DND-41 (cell line): ENCODE measurements at regions not wholly inside any gene's neighbourhood (a gene's known extent, or its start where the extent isn't known, plus 50 kb on each side); places are given as distances from the start of the nearest gene placed in this dataset.

Source experiments
- ATAC-seq: fragments of 200-7000 bp; cut with Tn5 transposase; 3 replicates; pipeline ENCODE4 v1.9.1; 2021; ENCODE audit warnings: low read depth; ENCODE audit not compliant: insufficient read depth
- DNase-seq: peaks from one replicate; pipeline ENCODE4 v3.0.0-alpha.2; 2020
- H2AFZ ChIP-seq: 2 replicates; pipeline ENCODE4 v1.6.0; 2012; ENCODE audit warnings: low read depth, low read length
- H3K27ac ChIP-seq: 2 replicates; pipeline ENCODE4 v1.5.1; 2012; ENCODE audit warnings: low read length, inconsistent platforms
- H3K27me3 ChIP-seq: fragments of 200-600 bp; sonication (generic); 2 replicates; pipeline ENCODE4 v1.6.0; 2012; ENCODE audit warnings: low read length, mild to moderate bottlenecking, inconsistent platforms; ENCODE audit not compliant: insufficient read depth, poor library complexity
- H3K36me3 ChIP-seq: 2 replicates; pipeline ENCODE4 v1.5.1; 2012; ENCODE audit warnings: low read length, inconsistent platforms; ENCODE audit not compliant: insufficient read depth
- H3K4me1 ChIP-seq: 2 replicates; pipeline ENCODE4 v1.5.1; 2012; ENCODE audit warnings: mild to moderate bottlenecking, low read length; ENCODE audit not compliant: insufficient read depth
- H3K4me2 ChIP-seq: 2 replicates; pipeline ENCODE4 v1.6.0; 2012; ENCODE audit warnings: mild to moderate bottlenecking, moderate library complexity, low read length, inconsistent platforms; ENCODE audit not compliant: insufficient read depth
- H3K4me3 ChIP-seq, 2 experiments: fragments of 200-600 bp in 1 of 2; shearing (Covaris generic) in 1 of 2; 2 replicates each; pipeline ENCODE4 v1.5.1; 2012 to 2016; ENCODE audit warnings: inconsistent platforms in 2 of 2, low read length in 2 of 2, mild to moderate bottlenecking in 2 of 2, low read depth in 1 of 2, moderate library complexity in 1 of 2
- H3K79me2 ChIP-seq: 2 replicates; pipeline ENCODE4 v1.6.0; 2012; ENCODE audit warnings: low read length, inconsistent platforms; ENCODE audit not compliant: insufficient read depth
- H3K9ac ChIP-seq: 2 replicates; pipeline ENCODE4 v1.6.0; 2012; ENCODE audit warnings: low read depth, mild to moderate bottlenecking, inconsistent platforms, low read length, moderate library complexity
- H3K9me3 ChIP-seq: 2 replicates; pipeline ENCODE4 v1.5.1; 2012; ENCODE audit warnings: low read length, moderate library complexity, mild to moderate bottlenecking, inconsistent platforms; ENCODE audit not compliant: insufficient read depth, severe bottlenecking
- H4K20me1 ChIP-seq: 2 replicates; pipeline ENCODE4 v1.6.0; 2012; ENCODE audit warnings: low read length; ENCODE audit not compliant: insufficient read depth
- CTCF ChIP-seq: IDR thresholded peaks from 2 replicates; pipeline ENCODE4 v1.5.1; 2012; ENCODE audit warnings: borderline replicate concordance, low read length, moderate library complexity, mild to moderate bottlenecking; ENCODE audit not compliant: poor library complexity, severe bottlenecking; ENCODE audit errors: extremely low read depth
- EZH2 ChIP-seq: IDR thresholded peaks from 3 replicates; pipeline ENCODE4 v1.6.1; 2012; ENCODE audit warnings: borderline replicate concordance, low read depth, mild to moderate bottlenecking, moderate library complexity, low read length, inconsistent platforms; ENCODE audit not compliant: severe bottlenecking

GRCh38 chr21:16154321-16154720 lies 424.5 kb downstream of the USP25 start:
- TF ChIP-seq EZH2 (no peak), CTCF (no peak)
- ATAC-seq (no peak), DNase-seq (no peak)

GRCh38 chr21:16154951-16155635 lies 425.3 kb downstream of the USP25 start:
- Histone ChIP-seq H3K4me2 (no peak overlapping the region), H3K9me3 (no peaks in the 10 kb centered on the region), H3K27me3 (no peaks in the 10 kb centered on the region), H3K4me3 (no peak overlapping the region), H3K36me3 (no peaks in the 10 kb centered on the region), H2AFZ (no peak overlapping the region), H3K27ac (no peak overlapping the region), H3K79me2 (no peaks in the 10 kb centered on the region), H3K9ac (no peak overlapping the region), H4K20me1 (no peaks in the 10 kb centered on the region), H3K4me1 (no peaks in the 10 kb centered on the region)
- TF ChIP-seq CTCF: no peak
- ATAC-seq (no peak), DNase-seq (no peak)

More at GRCh38 chr21:16154321-16154720, 424.5 kb downstream of the USP25 start:
- H3K9me3 ChIP-seq: no peaks in the 10 kb centered on the region
- H3K36me3 ChIP-seq: no peaks in the 10 kb centered on the region
- H3K9ac ChIP-seq: no peak overlapping the region
- no peak overlapping the region for H3K27ac ChIP-seq
- no peak overlapping the region for H2AFZ ChIP-seq
- no peak overlapping the region for H3K4me3 ChIP-seq
- H3K4me1 ChIP-seq: no peaks in the 10 kb centered on the region
- no peaks in the 10 kb centered on the region for H3K27me3 ChIP-seq
- no peaks in the 10 kb centered on the region for H4K20me1 ChIP-seq
- no peak overlapping the region for H3K4me2 ChIP-seq
- H3K79me2 ChIP-seq: no peaks in the 10 kb centered on the region

GRCh38 chr21:16156841-16157489 lies 427.2 kb downstream of the USP25 start:
- Histone ChIP-seq H3K4me1 (no peaks in the 10 kb centered on the region), H3K36me3 (no peaks in the 10 kb centered on the region), H3K4me3 (no peak overlapping the region), H2AFZ (no peak overlapping the region), H3K4me2 (no peak overlapping the region), H3K27ac (no peak overlapping the region), H3K9me3 (no peaks in the 10 kb centered on the region), H3K9ac (no peak overlapping the region), H3K27me3 (no peaks in the 10 kb centered on the region), H4K20me1 (no peaks in the 10 kb centered on the region), H3K79me2 (no peaks in the 10 kb centered on the region)
- no peak for TF ChIP-seq EZH2
- no peak for TF ChIP-seq CTCF
- DNase-seq (no peak), ATAC-seq (no peak)
